B cell (primary cell): ENCODE measurements at regions not wholly inside any gene's neighbourhood (a gene's known extent, or its start where the extent isn't known, plus 50 kb on each side); places are given as distances from the start of the nearest gene placed in this dataset.

Experiments used
- ATAC-seq: fragments of 200-7000 bp; cut with Tn5 transposase; one replicate; pipeline ENCODE4 v1.10.0; 2021; ENCODE audit warnings: low read depth, mild to moderate bottlenecking, moderate number of reproducible peaks, moderate library complexity
- CTCF ChIA-PET: fragments of 350-600 bp; sonication (Branson Sonifier 250); formaldehyde crosslinking; loops from one replicate; lab custom pipeline; 2021; ENCODE audit warnings: antibody characterized with exemption, inconsistent platforms; lab: Charles Lee
- POLR2A ChIA-PET: fragments of 350-600 bp; sonication (Branson Sonifier 250); formaldehyde crosslinking; loops from one replicate; lab custom pipeline; 2021; ENCODE audit warnings: antibody characterized with exemption; lab: Charles Lee
- DNase-seq: peaks from one replicate; pipeline ENCODE4 v3.0.0; 2013
- H2AFZ ChIP-seq: 2 replicates; pipeline ENCODE4 v1.6.1; 2012; ENCODE audit warnings: mild to moderate bottlenecking, low read depth, low read length; ENCODE audit not compliant: insufficient read depth, poor library complexity, severe bottlenecking
- H3K27ac ChIP-seq, 2 donors: 1 replicate in 1 of 2; 2 replicates in 1 of 2; pipeline ENCODE4 v1.5.1; 2012 to 2013; ENCODE audit warnings: low read length in 2 of 2, mild to moderate bottlenecking in 2 of 2, moderate library complexity in 1 of 2
- H3K27me3 ChIP-seq, 4 experiments: fragments of 200-600 bp in 1 of 4; sonication (generic) in 1 of 4; replicated peaks in 1 of 4; 1 replicate in 2 of 4; 2 replicates in 2 of 4; pipeline versions ENCODE4 v1.6.1 to v1.7.0; 2013 to 2016; ENCODE audit warnings: low read length in 3 of 4, mild to moderate bottlenecking in 2 of 4, mixed read lengths in 1 of 4, moderate library complexity in 1 of 4; ENCODE audit not compliant: insufficient read depth in 4 of 4, control insufficient read depth in 3 of 4; ENCODE audit errors: control extremely low read depth in 1 of 4
- H3K36me3 ChIP-seq, 2 experiments: replicated peaks in 1 of 2; 1 replicate in 1 of 2; 2 replicates in 1 of 2; pipeline versions ENCODE4 v1.6.1 to v1.7.1; 2013; ENCODE audit warnings: low read length in 1 of 2; ENCODE audit not compliant: insufficient read depth in 2 of 2, control insufficient read depth in 1 of 2; ENCODE audit errors: control extremely low read depth in 1 of 2, extremely low read depth in 1 of 2
- H3K4me1 ChIP-seq, 2 donors: fragments of 200-600 bp in 1 of 2; sonication (generic) in 1 of 2; 1 replicate in 1 of 2; 2 replicates in 1 of 2; pipeline versions ENCODE4 v1.5.1 to v1.6.1; 2013 to 2017; ENCODE audit warnings: low read length in 2 of 2; ENCODE audit not compliant: control insufficient read depth in 2 of 2, insufficient read depth in 2 of 2
- H3K4me2 ChIP-seq: replicated peaks from 2 replicates; pipeline ENCODE3; 2012; ENCODE audit warnings: mild to moderate bottlenecking, low read depth, low read length; ENCODE audit not compliant: poor library complexity, severe bottlenecking
- H3K4me3 ChIP-seq, 5 experiments: fragments of 200-600 bp in 1 of 5; sonication (generic) in 1 of 5; 1 replicate in 3 of 5; 2 replicates in 2 of 5; pipeline versions ENCODE4 v1.5.1 to v1.7.0; 2011 to 2016; ENCODE audit warnings: low read length in 4 of 5, mild to moderate bottlenecking in 4 of 5, low read depth in 2 of 5, control low read depth in 1 of 5, moderate library complexity in 1 of 5; ENCODE audit not compliant: insufficient read depth in 1 of 5; ENCODE audit errors: control extremely low read depth in 1 of 5, extremely low read depth in 1 of 5
- H3K79me2 ChIP-seq: fragments of 200-600 bp; sonication (generic); one replicate; pipeline ENCODE4 v1.6.0; 2016; ENCODE audit warnings: low read length; ENCODE audit not compliant: control insufficient read depth, insufficient read depth
- H3K9ac ChIP-seq: fragments of 200-600 bp; sonication (generic); 2 replicates; pipeline ENCODE4 v1.6.1; 2017; ENCODE audit warnings: mild to moderate bottlenecking, low read length, moderate library complexity
- H3K9me3 ChIP-seq, 3 donors: one replicate each; pipeline versions ENCODE4 v1.6.1 to v1.7.1; 2013; ENCODE audit warnings: low read length in 2 of 3; ENCODE audit not compliant: control insufficient read depth in 2 of 3, insufficient read depth in 1 of 3; ENCODE audit errors: control extremely low read depth in 1 of 3
- H4K20me1 ChIP-seq: 2 replicates; pipeline ENCODE4 v1.6.0; 2012; ENCODE audit warnings: mild to moderate bottlenecking, low read length; ENCODE audit not compliant: insufficient read depth, control insufficient read depth, poor library complexity, severe bottlenecking
- H3K27ac Mint-ChIP-seq: one replicate; pipeline ENCODE4 v1.8.0; 2021; ENCODE audit warnings: mixed read lengths
- H3K27me3 Mint-ChIP-seq: one replicate; pipeline ENCODE4 v1.8.0; 2021; ENCODE audit warnings: mixed read lengths
- H3K4me1 Mint-ChIP-seq: one replicate; pipeline ENCODE4 v1.8.0; 2021; ENCODE audit warnings: mixed read lengths
- H3K4me3 Mint-ChIP-seq: one replicate; pipeline ENCODE4 v1.8.0; 2021; ENCODE audit warnings: mixed read lengths
- H3K9me3 Mint-ChIP-seq: one replicate; pipeline ENCODE4 v1.8.0; 2022; ENCODE audit warnings: mixed read lengths; ENCODE audit not compliant: insufficient read depth
- EZH2 ChIP-seq: IDR thresholded peaks from 2 replicates; pipeline ENCODE4 v1.6.1; 2012; ENCODE audit warnings: borderline replicate concordance, low read depth, mild to moderate bottlenecking, moderate library complexity, low read length; ENCODE audit not compliant: insufficient read depth, poor library complexity, severe bottlenecking
- WGBS: methylation state at CpG from one replicate; pipeline ENCODE4 v1.1.5; 2013; ENCODE audit warnings: missing lambda C conversion rate; ENCODE audit not compliant: insufficient coverage; 5-methylcytosine and 5-hydroxymethylcytosine counted together
- intact Hi-C: fragments of 100-400 bp; cut with micrococcal nuclease; formaldehyde crosslinking; loops from one replicate; pipeline ENCODE4 v1.10.0; 2022
- TF ChIP-seq, protein P1 (sequence below): fragments of 200-600 bp; IDR thresholded peaks from one replicate; pipeline ENCODE4 v1.8.0; 2022; ENCODE audit warnings: antibody characterized with exemption, mild to moderate bottlenecking

GRCh38 chr3:181613813-181614212 is 97.9 kb upstream of the SOX2 start:
- TF ChIP-seq EZH2, result no peak
- TF ChIP-seq, protein P1, sequence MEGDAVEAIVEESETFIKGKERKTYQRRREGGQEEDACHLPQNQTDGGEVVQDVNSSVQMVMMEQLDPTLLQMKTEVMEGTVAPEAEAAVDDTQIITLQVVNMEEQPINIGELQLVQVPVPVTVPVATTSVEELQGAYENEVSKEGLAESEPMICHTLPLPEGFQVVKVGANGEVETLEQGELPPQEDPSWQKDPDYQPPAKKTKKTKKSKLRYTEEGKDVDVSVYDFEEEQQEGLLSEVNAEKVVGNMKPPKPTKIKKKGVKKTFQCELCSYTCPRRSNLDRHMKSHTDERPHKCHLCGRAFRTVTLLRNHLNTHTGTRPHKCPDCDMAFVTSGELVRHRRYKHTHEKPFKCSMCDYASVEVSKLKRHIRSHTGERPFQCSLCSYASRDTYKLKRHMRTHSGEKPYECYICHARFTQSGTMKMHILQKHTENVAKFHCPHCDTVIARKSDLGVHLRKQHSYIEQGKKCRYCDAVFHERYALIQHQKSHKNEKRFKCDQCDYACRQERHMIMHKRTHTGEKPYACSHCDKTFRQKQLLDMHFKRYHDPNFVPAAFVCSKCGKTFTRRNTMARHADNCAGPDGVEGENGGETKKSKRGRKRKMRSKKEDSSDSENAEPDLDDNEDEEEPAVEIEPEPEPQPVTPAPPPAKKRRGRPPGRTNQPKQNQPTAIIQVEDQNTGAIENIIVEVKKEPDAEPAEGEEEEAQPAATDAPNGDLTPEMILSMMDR, result no peak
- WGBS, result no CpG with 5 or more reads among the region's 1 CpG
- Mint-ChIP-seq H3K27ac (no peak overlapping the region), H3K4me3 (no peak overlapping the region), H3K27me3 (no peaks in the 10 kb centered on the region), H3K4me1 (no peaks in the 10 kb centered on the region), H3K9me3 (no peaks in the 10 kb centered on the region)
- H4K20me1 ChIP-seq, result no peaks in the 10 kb centered on the region
- CTCF ChIA-PET, result no interaction called here
- H3K4me1 ChIP-seq, result no peaks in the 10 kb centered on the region
- H3K27ac ChIP-seq, result no peak overlapping the region
- H3K27me3 ChIP-seq, result no peaks in the 10 kb centered on the region
- no peaks in the 10 kb centered on the region for H3K9me3 ChIP-seq
- no peak overlapping the region for H3K9ac ChIP-seq
- POLR2A ChIA-PET, result no interaction called here
- H3K79me2 ChIP-seq, result no peaks in the 10 kb centered on the region
- intact Hi-C loops, result no loop called here
- no peaks in the 10 kb centered on the region for H3K36me3 ChIP-seq
- no peak overlapping the region for H3K4me2 ChIP-seq
- H2AFZ ChIP-seq, result no peak overlapping the region
- no peak overlapping the region for H3K4me3 ChIP-seq
- DNase-seq, result no peak
- no peak for ATAC-seq

DNA sequence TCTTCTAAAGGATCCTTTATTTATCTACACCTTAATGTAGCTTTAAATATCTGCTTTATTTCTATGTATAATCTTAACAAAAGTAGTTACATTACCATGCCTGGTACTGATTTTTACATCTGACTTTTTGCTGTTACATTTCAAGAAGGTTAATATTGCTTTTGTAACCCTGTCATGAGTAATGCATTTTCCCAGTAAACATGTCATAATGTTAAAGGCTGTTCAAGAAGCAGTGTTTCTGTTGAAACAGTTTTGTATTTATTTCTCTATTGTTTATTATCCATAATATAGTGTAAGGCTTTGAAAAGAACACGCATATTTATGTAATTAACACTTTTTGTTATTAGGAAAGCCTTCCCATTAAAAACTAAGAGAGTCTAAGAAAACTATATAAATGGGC is 98.5 kb upstream of the SOX2 start:
- intact Hi-C loops, result no loop called here
- H3K9me3 Mint-ChIP-seq, result no peaks in the 10 kb centered on the region
- no peaks in the 10 kb centered on the region for H3K4me1 ChIP-seq
- WGBS, result no CpG with 5 or more reads among the region's 1 CpG
- no peaks in the 10 kb centered on the region for H3K27me3 Mint-ChIP-seq
- no peak for DNase-seq
- ChIA-PET POLR2A (no interaction called here), CTCF (no interaction called here)
- H3K79me2 ChIP-seq, result no peaks in the 10 kb centered on the region
- H3K4me3 ChIP-seq, result no peak overlapping the region
- H2AFZ ChIP-seq, result no peak overlapping the region
- H4K20me1 ChIP-seq, result no peaks in the 10 kb centered on the region
- no peak for ATAC-seq
- H3K27ac Mint-ChIP-seq, result no peak overlapping the region
- TF ChIP-seq, protein P1, result no peak
- TF ChIP-seq EZH2, result no peak
- no peaks in the 10 kb centered on the region for H3K9me3 ChIP-seq
- H3K27ac ChIP-seq, result no peak overlapping the region
- H3K27me3 ChIP-seq, result no peaks in the 10 kb centered on the region
- H3K9ac ChIP-seq, result no peak overlapping the region
- no peak overlapping the region for H3K4me2 ChIP-seq
- H3K36me3 ChIP-seq, result no peaks in the 10 kb centered on the region
- H3K4me3 Mint-ChIP-seq, result no peak overlapping the region
- no peaks in the 10 kb centered on the region for H3K4me1 Mint-ChIP-seq
